ENCODE measurements at regions not wholly inside any gene's neighbourhood (a gene's known extent, or its start where the extent isn't known, plus 50 kb on each side); places are given as distances from the start of the nearest gene placed in this dataset.

DNA sequence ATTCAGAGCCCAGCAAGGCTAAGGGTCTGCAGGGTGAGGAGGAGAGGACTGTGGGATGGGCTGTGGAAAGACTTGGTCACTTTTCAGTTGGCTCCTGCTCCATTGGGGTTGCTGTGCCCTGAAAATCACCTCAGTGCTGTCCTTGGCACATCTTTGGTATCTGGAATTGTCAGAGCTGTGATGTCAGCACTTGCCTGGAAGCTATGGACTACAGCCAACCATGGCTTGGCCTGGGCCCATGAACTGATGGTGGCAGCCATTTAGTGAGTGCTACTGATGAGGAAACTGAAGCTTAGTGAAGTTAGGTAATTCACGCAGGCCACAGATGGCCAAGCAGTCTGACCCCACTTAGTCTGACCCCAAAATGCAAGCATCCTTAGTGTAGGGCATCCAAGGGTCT, 121.8 kb upstream of the SERPINE2 start:
- Histone ChIP-seq H3K27me3 (ENCODE audit: control insufficient read depth in 2 of 2, insufficient read depth in 2 of 2, low read length in 2 of 2) (no peaks in the 10 kb centered on the region), H4K20me1 (replicated peaks; ENCODE audit: control insufficient read depth, extremely low read depth, insufficient read depth, low read length) (no peaks in the 10 kb centered on the region), H3K4me1 (ENCODE audit: control insufficient read depth, extremely low read depth, insufficient read depth, low read length) (no peaks in the 10 kb centered on the region), H3K79me2 (ENCODE audit: control insufficient read depth, insufficient read depth, low read length) (no peaks in the 10 kb centered on the region), H3K4me3 (replicated peaks in 1 of 3; ENCODE audit: insufficient read depth in 1 of 3, low read depth in 1 of 3, low read length in 3 of 3) (no peak overlapping the region), H3K4me2 (ENCODE audit: insufficient read depth, low read length) (no peak overlapping the region), H3K27ac (ENCODE audit: insufficient read depth, low read depth, low read length) (no peak overlapping the region), H3K9me1 (replicated peaks; ENCODE audit: control insufficient read depth, extremely low read depth, insufficient read depth, low read length) (no peaks in the 10 kb centered on the region), H3K36me3 (ENCODE audit: control insufficient read depth in 2 of 2, extremely low read depth in 1 of 2, insufficient read depth in 2 of 2, low read length in 2 of 2) (no peaks in the 10 kb centered on the region), H2AFZ (ENCODE audit: low read depth, low read length) (no peak overlapping the region), H3K9me3 (replicated peaks; ENCODE audit: control insufficient read depth, insufficient read depth, low read length) (no peaks in the 10 kb centered on the region), H3K9ac (replicated peaks; ENCODE audit: extremely low read depth, insufficient read depth, low read length) (no peak overlapping the region)
- ChIA-PET CTCF (interaction anchor here (1.1 kb wide), 1 partner anchor 167 kb away, joined by 3 read pairs; no protein-coding TSS in a partner anchor), POLR2A (no interaction called here)
- DNase-seq (ENCODE audit: low read depth, low spot score) (no peak), FAIRE-seq (no peak)
- dilution Hi-C loops (cut with MboI; ENCODE audit: extremely low pct_ligation_motif_present, low sequenced_read_pairs), result no loop called here
- intact Hi-C loops (cut with micrococcal nuclease), result no loop called here
- TF ChIP-seq MYC (IDR thresholded peaks at IDR 0.05; ENCODE audit: low read depth, low read length) (no peak), JUN (IDR thresholded peaks at IDR 0.05; ENCODE audit: borderline replicate concordance, insufficient read depth, insufficient read length, low read depth) (no peak), POLR2A (IDR thresholded peaks at IDR 0.05; ENCODE audit: low read depth, low read length) (no peak), EZH2 (IDR thresholded peaks at IDR 0.05; ENCODE audit: borderline replicate concordance, low read depth, low read length, severe bottlenecking) (no peak), FOS (IDR thresholded peaks at IDR 0.05; ENCODE audit: borderline replicate concordance, insufficient read depth, low read length) (no peak), POLR2AphosphoS5 (IDR thresholded peaks at IDR 0.05; ENCODE audit: insufficient read depth, low read depth, low read length) (no peak)
- TF ChIP-seq, protein P1, sequence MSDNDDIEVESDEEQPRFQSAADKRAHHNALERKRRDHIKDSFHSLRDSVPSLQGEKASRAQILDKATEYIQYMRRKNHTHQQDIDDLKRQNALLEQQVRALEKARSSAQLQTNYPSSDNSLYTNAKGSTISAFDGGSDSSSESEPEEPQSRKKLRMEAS (IDR thresholded peaks at IDR 0.05; ENCODE audit: insufficient read depth, insufficient read length), result no peak
- TF ChIP-seq, protein P2, sequence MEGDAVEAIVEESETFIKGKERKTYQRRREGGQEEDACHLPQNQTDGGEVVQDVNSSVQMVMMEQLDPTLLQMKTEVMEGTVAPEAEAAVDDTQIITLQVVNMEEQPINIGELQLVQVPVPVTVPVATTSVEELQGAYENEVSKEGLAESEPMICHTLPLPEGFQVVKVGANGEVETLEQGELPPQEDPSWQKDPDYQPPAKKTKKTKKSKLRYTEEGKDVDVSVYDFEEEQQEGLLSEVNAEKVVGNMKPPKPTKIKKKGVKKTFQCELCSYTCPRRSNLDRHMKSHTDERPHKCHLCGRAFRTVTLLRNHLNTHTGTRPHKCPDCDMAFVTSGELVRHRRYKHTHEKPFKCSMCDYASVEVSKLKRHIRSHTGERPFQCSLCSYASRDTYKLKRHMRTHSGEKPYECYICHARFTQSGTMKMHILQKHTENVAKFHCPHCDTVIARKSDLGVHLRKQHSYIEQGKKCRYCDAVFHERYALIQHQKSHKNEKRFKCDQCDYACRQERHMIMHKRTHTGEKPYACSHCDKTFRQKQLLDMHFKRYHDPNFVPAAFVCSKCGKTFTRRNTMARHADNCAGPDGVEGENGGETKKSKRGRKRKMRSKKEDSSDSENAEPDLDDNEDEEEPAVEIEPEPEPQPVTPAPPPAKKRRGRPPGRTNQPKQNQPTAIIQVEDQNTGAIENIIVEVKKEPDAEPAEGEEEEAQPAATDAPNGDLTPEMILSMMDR (IDR thresholded peaks at IDR 0.05; ENCODE audit: extremely low read depth in 1 of 2, insufficient read depth in 1 of 2, low read depth in 1 of 2, low read length in 2 of 2), result no peak
- no TSS peak for BruUV-seq (replicated peaks)

All from endothelial cell of umbilical vein (primary cell).